ENCODE measurements at regions not wholly inside any gene's neighbourhood (a gene's known extent, or its start where the extent isn't known, plus 50 kb on each side); places are given as distances from the start of the nearest gene placed in this dataset.
"Not testable (repeated sequence)": the region's sequence is repeated elsewhere in the genome, so short reads cannot be mapped to it uniquely, and the experiment has no call there.

DNA sequence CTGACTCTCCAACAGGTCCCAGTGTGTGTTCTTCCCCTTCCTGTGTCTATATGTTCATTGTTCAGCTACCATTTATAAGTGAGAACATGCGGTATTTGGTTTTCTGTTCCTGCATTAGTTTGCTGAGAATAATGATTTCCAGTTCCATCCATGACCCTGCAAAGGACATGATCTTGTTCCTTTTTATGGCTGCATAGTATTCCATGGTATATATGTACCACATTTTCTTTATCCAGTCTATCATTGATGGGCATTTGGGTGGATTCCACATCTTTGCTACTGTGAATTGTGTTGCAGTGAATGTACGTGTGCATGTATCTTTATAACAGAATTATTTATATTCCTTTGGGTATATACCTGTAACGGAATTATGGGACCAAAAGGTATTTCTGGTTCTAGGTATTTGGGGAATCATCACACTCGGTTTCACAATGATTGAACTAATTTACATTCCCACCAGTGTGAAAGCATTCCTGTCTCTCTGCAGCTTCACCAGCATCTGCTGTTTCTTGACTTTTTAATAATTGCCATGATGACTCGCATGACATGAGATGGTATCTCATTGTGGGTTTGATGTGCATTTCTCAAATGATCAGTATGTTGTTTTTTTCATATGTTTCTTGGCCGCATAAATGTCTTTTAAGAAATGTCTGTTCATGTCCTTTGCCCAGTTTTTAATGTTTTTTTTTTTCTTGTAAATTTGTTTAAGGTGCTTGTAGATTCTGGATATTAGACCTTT is 60.2 kb downstream of the LSMEM1 start:
- TF ChIP-seq, protein P1, sequence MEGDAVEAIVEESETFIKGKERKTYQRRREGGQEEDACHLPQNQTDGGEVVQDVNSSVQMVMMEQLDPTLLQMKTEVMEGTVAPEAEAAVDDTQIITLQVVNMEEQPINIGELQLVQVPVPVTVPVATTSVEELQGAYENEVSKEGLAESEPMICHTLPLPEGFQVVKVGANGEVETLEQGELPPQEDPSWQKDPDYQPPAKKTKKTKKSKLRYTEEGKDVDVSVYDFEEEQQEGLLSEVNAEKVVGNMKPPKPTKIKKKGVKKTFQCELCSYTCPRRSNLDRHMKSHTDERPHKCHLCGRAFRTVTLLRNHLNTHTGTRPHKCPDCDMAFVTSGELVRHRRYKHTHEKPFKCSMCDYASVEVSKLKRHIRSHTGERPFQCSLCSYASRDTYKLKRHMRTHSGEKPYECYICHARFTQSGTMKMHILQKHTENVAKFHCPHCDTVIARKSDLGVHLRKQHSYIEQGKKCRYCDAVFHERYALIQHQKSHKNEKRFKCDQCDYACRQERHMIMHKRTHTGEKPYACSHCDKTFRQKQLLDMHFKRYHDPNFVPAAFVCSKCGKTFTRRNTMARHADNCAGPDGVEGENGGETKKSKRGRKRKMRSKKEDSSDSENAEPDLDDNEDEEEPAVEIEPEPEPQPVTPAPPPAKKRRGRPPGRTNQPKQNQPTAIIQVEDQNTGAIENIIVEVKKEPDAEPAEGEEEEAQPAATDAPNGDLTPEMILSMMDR (conservative IDR thresholded peaks at IDR 0.05; ENCODE audit: low read depth, low read length) = no peak
- no peak for DNase-seq (ENCODE audit: low read depth)
- no peak overlapping the region for H3K4me3 ChIP-seq (ENCODE audit: low read length)

- TF ChIP-seq, protein P1 (conservative IDR thresholded peaks at IDR 0.05; ENCODE audit: low read depth, low read length) = no peak
- no peak for DNase-seq (ENCODE audit: low read depth)
- H3K4me3 ChIP-seq (ENCODE audit: low read length) = peak overlapping the region; percentile 15
Measured at GRCh38 chr7:112546723-112547513, 66.1 kb downstream of the LSMEM1 start.

GRCh38 chr7:112547916-112548315 is 67.1 kb downstream of the LSMEM1 start:
- H3K4me3 ChIP-seq (ENCODE audit: low read length) = no peak overlapping the region
- TF ChIP-seq, protein P1 (conservative IDR thresholded peaks at IDR 0.05; ENCODE audit: low read depth, low read length) = no peak
- DNase-seq (ENCODE audit: low read depth) = no peak

DNA sequence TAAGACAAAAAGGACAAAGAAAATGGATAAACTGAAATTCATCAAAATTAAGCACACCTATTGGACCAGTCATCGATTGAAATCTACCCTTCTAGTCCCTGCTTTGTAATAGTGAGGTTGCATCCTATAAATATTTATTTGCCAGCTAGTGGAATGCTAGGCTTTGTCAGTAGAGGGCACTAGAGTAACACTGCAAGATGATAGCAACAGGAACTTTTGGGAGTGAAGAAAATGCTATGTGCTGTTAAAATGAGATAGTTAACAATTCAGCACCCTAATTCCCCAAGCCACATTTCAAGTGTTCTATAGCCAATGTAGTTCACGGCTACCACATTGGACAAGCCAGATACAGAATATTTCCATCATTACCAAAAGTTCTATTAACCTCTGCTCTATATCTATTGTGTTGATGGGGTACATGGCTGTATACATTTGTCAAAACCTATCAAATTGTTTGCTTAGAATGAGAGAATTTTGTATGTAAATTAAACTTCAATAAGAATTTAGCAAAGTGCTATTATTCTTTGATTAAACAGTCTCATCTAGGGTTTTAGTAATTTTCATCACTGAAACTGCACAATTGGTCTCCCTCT is 69.8 kb downstream of the LSMEM1 start:
- TF ChIP-seq, protein P1 (conservative IDR thresholded peaks at IDR 0.05; ENCODE audit: low read depth, low read length) = peak; percentile 97
- no peak overlapping the region for H3K4me3 ChIP-seq (ENCODE audit: low read length)
- DNase-seq (ENCODE audit: low read depth) = no peak

- H3K4me3 ChIP-seq (ENCODE audit: low read length); DNase-seq (ENCODE audit: low read depth): not testable (repeated sequence)
Measured at GRCh38 chr7:112551521-112551920, 70.7 kb downstream of the LSMEM1 start.

DNA sequence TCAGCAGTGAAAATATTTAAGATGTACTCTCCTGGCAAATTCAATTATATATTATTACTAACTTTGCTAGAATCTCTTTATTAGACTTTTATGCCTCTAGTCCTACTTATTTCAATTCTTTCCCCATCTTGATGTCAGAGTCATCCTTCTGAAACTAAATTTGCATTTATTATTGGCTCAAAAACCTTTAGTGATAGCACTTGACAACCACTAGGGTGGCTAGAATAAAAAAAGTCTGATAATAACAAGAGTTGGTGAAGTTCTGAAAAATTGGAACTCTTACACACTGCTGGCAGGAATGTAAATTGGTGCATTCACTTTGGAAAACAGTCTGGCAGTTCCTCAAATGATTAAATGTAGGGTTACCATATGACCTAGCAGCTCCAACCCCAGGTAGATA is 73.8 kb downstream of the LSMEM1 start:
- no peak overlapping the region for H3K4me3 ChIP-seq (ENCODE audit: low read length)
- DNase-seq (ENCODE audit: low read depth) = no peak
- TF ChIP-seq, protein P1 (conservative IDR thresholded peaks at IDR 0.05; ENCODE audit: low read depth, low read length) = peak; percentile 15

DNA sequence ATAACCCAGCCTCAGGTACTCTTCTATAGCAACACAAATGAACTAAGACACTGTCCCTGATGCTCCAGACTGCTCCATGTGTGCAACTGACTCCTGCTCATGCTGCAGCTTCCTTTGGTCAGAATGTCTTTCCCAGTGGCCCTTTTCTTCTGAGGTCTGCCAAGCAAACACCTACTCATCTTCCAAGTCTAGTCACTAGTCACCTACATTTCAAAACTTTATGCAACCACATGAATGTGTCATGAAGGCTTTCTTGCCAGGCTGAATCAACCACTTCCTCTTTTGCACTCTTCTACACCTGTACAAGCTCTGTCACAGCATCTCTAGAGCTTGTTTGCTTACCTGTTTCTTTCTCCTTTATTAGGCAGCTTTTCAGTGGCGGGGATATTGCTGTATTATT is 75.8 kb downstream of the LSMEM1 start:
- no peak overlapping the region for H3K4me3 ChIP-seq (ENCODE audit: low read length)
- no peak for DNase-seq (ENCODE audit: low read depth)
- TF ChIP-seq, protein P1 (conservative IDR thresholded peaks at IDR 0.05; ENCODE audit: low read depth, low read length) = no peak
